ENCODE measurements at regions not wholly inside any gene's neighbourhood (a gene's known extent, or its start where the extent isn't known, plus 50 kb on each side); places are given as distances from the start of the nearest gene placed in this dataset.

DNA sequence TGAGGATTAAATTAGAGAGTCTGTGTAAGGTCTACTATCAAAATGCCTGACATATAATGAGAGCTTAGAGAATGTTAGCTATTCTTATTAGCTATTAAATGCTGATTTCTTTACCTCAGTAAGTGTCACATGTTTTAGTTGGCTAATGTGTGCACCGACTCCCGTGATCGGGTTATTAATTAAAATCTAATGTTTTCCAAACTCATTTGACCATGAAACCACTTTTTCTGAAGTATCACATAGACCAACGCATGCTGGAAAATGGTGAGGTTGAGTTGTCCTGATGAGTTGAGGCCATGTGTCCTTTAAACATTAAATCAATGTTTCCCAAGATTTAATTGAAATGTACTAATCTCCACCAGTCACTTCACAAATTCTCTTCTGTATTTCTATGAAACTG is 84.8 kb upstream of the C1QTNF7 start:
- Histone ChIP-seq H3F3A (replicated peaks; ENCODE audit: low read depth) (no peaks in the 10 kb centered on the region), H3K27me3 (ENCODE audit: insufficient read depth) (no peaks in the 10 kb centered on the region), H3K4me3 (no peak overlapping the region), H3K79me2 (replicated peaks; ENCODE audit: insufficient read depth) (no peaks in the 10 kb centered on the region), H3K4me2 (no peak overlapping the region), H3K9me2 (ENCODE audit: insufficient read depth) (no peaks in the 10 kb centered on the region; the same call in 1 of the 2 replicates), H4K20me1 (replicated peaks; ENCODE audit: insufficient read depth) (no peaks in the 10 kb centered on the region), H2AFZ (no peak overlapping the region), H3K4me1 (ENCODE audit: insufficient read depth) (0 out of 2 replicates have a peak, but pooled peaks cover 5% of the 10 kb centered on the region), H3K36me3 (ENCODE audit: insufficient read depth) (no peaks in the 10 kb centered on the region), H3K27ac (ENCODE audit: low read depth) (no peak overlapping the region)
- ATAC-seq (no peak), DNase-seq (ENCODE audit: low spot score) (no peak)
- TF ChIP-seq ZNF331 (CRISPR knock-in tag; IDR thresholded peaks at IDR 0.05; ENCODE audit: low read depth): no peak
- TF ChIP-seq CREB1 (CRISPR knock-in tag; IDR thresholded peaks at IDR 0.05; ENCODE audit: low read depth): no peak
- TF ChIP-seq NANOG (IDR thresholded peaks at IDR 0.05; ENCODE audit: borderline replicate concordance): no peak
- TF ChIP-seq, protein P1, sequence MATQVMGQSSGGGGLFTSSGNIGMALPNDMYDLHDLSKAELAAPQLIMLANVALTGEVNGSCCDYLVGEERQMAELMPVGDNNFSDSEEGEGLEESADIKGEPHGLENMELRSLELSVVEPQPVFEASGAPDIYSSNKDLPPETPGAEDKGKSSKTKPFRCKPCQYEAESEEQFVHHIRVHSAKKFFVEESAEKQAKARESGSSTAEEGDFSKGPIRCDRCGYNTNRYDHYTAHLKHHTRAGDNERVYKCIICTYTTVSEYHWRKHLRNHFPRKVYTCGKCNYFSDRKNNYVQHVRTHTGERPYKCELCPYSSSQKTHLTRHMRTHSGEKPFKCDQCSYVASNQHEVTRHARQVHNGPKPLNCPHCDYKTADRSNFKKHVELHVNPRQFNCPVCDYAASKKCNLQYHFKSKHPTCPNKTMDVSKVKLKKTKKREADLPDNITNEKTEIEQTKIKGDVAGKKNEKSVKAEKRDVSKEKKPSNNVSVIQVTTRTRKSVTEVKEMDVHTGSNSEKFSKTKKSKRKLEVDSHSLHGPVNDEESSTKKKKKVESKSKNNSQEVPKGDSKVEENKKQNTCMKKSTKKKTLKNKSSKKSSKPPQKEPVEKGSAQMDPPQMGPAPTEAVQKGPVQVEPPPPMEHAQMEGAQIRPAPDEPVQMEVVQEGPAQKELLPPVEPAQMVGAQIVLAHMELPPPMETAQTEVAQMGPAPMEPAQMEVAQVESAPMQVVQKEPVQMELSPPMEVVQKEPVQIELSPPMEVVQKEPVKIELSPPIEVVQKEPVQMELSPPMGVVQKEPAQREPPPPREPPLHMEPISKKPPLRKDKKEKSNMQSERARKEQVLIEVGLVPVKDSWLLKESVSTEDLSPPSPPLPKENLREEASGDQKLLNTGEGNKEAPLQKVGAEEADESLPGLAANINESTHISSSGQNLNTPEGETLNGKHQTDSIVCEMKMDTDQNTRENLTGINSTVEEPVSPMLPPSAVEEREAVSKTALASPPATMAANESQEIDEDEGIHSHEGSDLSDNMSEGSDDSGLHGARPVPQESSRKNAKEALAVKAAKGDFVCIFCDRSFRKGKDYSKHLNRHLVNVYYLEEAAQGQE (IDR thresholded peaks at IDR 0.05; ENCODE audit: unreplicated experiment): no peak
- TF ChIP-seq ZNF114 (CRISPR knock-in tag; IDR thresholded peaks at IDR 0.05): no peak
- TF ChIP-seq EZH2phosphoT487 (IDR thresholded peaks at IDR 0.05; ENCODE audit: unreplicated experiment): no peak
- TF ChIP-seq, protein P2, sequence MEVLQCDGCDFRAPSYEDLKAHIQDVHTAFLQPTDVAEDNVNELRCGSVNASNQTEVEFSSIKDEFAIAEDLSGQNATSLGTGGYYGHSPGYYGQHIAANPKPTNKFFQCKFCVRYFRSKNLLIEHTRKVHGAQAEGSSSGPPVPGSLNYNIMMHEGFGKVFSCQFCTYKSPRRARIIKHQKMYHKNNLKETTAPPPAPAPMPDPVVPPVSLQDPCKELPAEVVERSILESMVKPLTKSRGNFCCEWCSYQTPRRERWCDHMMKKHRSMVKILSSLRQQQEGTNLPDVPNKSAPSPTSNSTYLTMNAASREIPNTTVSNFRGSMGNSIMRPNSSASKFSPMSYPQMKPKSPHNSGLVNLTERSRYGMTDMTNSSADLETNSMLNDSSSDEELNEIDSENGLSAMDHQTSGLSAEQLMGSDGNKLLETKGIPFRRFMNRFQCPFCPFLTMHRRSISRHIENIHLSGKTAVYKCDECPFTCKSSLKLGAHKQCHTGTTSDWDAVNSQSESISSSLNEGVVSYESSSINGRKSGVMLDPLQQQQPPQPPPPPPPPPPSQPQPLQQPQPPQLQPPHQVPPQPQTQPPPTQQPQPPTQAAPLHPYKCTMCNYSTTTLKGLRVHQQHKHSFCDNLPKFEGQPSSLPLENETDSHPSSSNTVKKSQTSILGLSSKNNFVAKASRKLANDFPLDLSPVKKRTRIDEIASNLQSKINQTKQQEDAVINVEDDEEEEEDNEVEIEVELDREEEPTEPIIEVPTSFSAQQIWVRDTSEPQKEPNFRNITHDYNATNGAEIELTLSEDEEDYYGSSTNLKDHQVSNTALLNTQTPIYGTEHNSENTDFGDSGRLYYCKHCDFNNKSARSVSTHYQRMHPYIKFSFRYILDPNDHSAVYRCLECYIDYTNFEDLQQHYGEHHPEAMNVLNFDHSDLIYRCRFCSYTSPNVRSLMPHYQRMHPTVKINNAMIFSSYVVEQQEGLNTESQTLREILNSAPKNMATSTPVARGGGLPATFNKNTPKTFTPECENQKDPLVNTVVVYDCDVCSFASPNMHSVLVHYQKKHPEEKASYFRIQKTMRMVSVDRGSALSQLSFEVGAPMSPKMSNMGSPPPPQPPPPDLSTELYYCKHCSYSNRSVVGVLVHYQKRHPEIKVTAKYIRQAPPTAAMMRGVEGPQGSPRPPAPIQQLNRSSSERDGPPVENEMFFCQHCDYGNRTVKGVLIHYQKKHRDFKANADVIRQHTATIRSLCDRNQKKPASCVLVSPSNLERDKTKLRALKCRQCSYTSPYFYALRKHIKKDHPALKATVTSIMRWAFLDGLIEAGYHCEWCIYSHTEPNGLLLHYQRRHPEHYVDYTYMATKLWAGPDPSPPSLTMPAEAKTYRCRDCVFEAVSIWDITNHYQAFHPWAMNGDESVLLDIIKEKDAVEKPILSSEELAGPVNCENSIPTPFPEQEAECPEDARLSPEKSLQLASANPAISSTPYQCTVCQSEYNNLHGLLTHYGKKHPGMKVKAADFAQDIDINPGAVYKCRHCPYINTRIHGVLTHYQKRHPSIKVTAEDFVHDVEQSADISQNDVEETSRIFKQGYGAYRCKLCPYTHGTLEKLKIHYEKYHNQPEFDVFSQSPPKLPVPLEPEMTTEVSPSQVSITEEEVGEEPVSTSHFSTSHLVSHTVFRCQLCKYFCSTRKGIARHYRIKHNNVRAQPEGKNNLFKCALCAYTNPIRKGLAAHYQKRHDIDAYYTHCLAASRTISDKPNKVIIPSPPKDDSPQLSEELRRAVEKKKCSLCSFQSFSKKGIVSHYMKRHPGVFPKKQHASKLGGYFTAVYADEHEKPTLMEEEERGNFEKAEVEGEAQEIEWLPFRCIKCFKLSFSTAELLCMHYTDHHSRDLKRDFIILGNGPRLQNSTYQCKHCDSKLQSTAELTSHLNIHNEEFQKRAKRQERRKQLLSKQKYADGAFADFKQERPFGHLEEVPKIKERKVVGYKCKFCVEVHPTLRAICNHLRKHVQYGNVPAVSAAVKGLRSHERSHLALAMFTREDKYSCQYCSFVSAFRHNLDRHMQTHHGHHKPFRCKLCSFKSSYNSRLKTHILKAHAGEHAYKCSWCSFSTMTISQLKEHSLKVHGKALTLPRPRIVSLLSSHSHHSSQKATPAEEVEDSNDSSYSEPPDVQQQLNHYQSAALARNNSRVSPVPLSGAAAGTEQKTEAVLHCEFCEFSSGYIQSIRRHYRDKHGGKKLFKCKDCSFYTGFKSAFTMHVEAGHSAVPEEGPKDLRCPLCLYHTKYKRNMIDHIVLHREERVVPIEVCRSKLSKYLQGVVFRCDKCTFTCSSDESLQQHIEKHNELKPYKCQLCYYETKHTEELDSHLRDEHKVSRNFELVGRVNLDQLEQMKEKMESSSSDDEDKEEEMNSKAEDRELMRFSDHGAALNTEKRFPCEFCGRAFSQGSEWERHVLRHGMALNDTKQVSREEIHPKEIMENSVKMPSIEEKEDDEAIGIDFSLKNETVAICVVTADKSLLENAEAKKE (CRISPR knock-in tag; IDR thresholded peaks at IDR 0.05): no peak
- TF ChIP-seq JUNB (IDR thresholded peaks at IDR 0.05; ENCODE audit: unreplicated experiment): no peak
- TF ChIP-seq, protein P3, sequence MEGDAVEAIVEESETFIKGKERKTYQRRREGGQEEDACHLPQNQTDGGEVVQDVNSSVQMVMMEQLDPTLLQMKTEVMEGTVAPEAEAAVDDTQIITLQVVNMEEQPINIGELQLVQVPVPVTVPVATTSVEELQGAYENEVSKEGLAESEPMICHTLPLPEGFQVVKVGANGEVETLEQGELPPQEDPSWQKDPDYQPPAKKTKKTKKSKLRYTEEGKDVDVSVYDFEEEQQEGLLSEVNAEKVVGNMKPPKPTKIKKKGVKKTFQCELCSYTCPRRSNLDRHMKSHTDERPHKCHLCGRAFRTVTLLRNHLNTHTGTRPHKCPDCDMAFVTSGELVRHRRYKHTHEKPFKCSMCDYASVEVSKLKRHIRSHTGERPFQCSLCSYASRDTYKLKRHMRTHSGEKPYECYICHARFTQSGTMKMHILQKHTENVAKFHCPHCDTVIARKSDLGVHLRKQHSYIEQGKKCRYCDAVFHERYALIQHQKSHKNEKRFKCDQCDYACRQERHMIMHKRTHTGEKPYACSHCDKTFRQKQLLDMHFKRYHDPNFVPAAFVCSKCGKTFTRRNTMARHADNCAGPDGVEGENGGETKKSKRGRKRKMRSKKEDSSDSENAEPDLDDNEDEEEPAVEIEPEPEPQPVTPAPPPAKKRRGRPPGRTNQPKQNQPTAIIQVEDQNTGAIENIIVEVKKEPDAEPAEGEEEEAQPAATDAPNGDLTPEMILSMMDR (conservative IDR thresholded peaks at IDR 0.05; ENCODE audit: low read depth in 2 of 2): no peak
- H3K4me3 Mint-ChIP-seq: no peak overlapping the region
- H3K4me1 Mint-ChIP-seq: peaks cover 8% of the 10 kb centered on the region; the same call in 2 of the 3 replicates
- H3K9me3 Mint-ChIP-seq: no peaks in the 10 kb centered on the region
- H3K27ac Mint-ChIP-seq: no peak overlapping the region
- H3K36me3 Mint-ChIP-seq (ENCODE audit: low read depth): no peaks in the 10 kb centered on the region
- H3K27me3 Mint-ChIP-seq (ENCODE audit: insufficient read depth, low read depth, poor library complexity): peaks cover 3% of the 10 kb centered on the region
